Neural progenitor cell (in vitro differentiated cells): ENCODE measurements at regions not wholly inside any gene's neighbourhood (a gene's known extent, or its start where the extent isn't known, plus 50 kb on each side); places are given as distances from the start of the nearest gene placed in this dataset.

Source experiments
- DNase-seq: peaks from one replicate; pipeline ENCODE4 v3.0.0-alpha.2; 2016; ENCODE audit warnings: low spot score
- H2AFZ ChIP-seq: fragments of 200-600 bp; sonication (generic); replicated peaks from 2 replicates; pipeline ENCODE4 v1.6.1; 2016; ENCODE audit warnings: antibody characterized with exemption
- H3F3A ChIP-seq: fragments of 200-600 bp; sonication (generic); 2 replicates; pipeline ENCODE4 v1.6.1; 2016; ENCODE audit warnings: antibody characterized with exemption, low read depth
- H3K27ac ChIP-seq: fragments of 200-600 bp; sonication (generic); 2 replicates; pipeline ENCODE4 v1.5.1; 2016; ENCODE audit warnings: mild to moderate bottlenecking
- H3K27me3 ChIP-seq: fragments of 200-600 bp; sonication (generic); 2 replicates; pipeline ENCODE4 v1.6.1; 2016; ENCODE audit warnings: mild to moderate bottlenecking, moderate library complexity
- H3K36me3 ChIP-seq: fragments of 200-600 bp; sonication (generic); 2 replicates; pipeline ENCODE4 v1.5.1; 2016
- H3K4me1 ChIP-seq: fragments of 200-600 bp; sonication (generic); 2 replicates; pipeline ENCODE4 v1.6.1; 2016; ENCODE audit warnings: mixed run types
- H3K4me2 ChIP-seq: fragments of 200-600 bp; sonication (generic); 2 replicates; pipeline ENCODE4 v1.6.1; 2016
- H3K4me3 ChIP-seq: fragments of 200-600 bp; sonication (generic); 2 replicates; pipeline ENCODE4 v1.5.1; 2016
- H3K79me2 ChIP-seq: fragments of 200-600 bp; sonication (generic); 2 replicates; pipeline ENCODE4 v1.6.1; 2016; ENCODE audit warnings: low read depth
- H3K9ac ChIP-seq: fragments of 200-600 bp; sonication (generic); 2 replicates; pipeline ENCODE4 v1.6.1; 2016
- H3K9me3 ChIP-seq: fragments of 200-600 bp; sonication (generic); 2 replicates; pipeline ENCODE4 v1.5.1; 2016; ENCODE audit warnings: low read depth
- H4K20me1 ChIP-seq: fragments of 200-600 bp; sonication (generic); 2 replicates; pipeline ENCODE4 v1.6.1; 2016; ENCODE audit warnings: low read depth
- H3K27ac Mint-ChIP-seq: 3 replicates; pipeline ENCODE4 v1.8.0; 2021; ENCODE audit warnings: mixed read lengths
- H3K27me3 Mint-ChIP-seq: 2 replicates; pipeline ENCODE4 v1.8.0; 2022; ENCODE audit warnings: low read depth, mild to moderate bottlenecking, inconsistent platforms, moderate library complexity, mixed read lengths; ENCODE audit not compliant: insufficient read depth
- H3K36me3 Mint-ChIP-seq: 3 replicates; pipeline ENCODE4 v1.8.0; 2021; ENCODE audit warnings: mixed read lengths
- H3K4me1 Mint-ChIP-seq: 3 replicates; pipeline ENCODE4 v1.8.0; 2021; ENCODE audit warnings: mixed read lengths
- H3K4me3 Mint-ChIP-seq: 3 replicates; pipeline ENCODE4 v1.8.0; 2021; ENCODE audit warnings: mild to moderate bottlenecking, moderate library complexity, mixed read lengths
- H3K9me3 Mint-ChIP-seq: 3 replicates; pipeline ENCODE4 v1.8.0; 2020; ENCODE audit warnings: mixed read lengths
- CTCF ChIP-seq: fragments of 200-600 bp; sonication (generic); IDR thresholded peaks from 2 replicates; pipeline ENCODE4 v1.5.1; 2017; ENCODE audit warnings: antibody characterized with exemption, mild to moderate bottlenecking
- EZH2 ChIP-seq: fragments of 200-600 bp; sonication (generic); IDR thresholded peaks from 2 replicates; pipeline ENCODE4 v1.6.1; 2017; ENCODE audit warnings: antibody characterized with exemption, mild to moderate bottlenecking, moderate library complexity
- EZH2phosphoT487 ChIP-seq: fragments of 200-600 bp; sonication (generic); IDR thresholded peaks from 2 replicates; pipeline ENCODE4 v1.6.1; 2017; ENCODE audit warnings: antibody characterized with exemption

DNA sequence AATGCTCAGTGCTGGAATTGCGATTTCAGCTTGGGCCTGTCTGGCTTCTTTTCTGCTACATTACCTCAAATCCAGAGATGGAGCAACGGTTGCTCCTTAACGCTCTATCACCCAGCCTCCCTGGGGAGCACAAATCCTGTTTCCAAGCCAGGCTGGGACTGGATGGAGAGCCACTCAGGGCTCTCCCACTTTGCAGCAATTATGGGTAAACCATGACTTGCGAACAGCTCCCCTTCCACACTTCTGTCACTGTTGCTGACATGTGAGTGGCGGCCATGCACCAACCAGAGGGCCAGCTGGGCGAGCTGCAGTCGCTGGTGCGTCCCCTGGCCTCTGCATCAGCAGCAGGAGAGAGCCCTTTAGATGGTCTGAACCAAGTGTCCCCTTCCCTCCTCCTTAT, 65.1 kb upstream of the RAB4A start:
- no peaks in the 10 kb centered on the region for H3K36me3 ChIP-seq
- no peak for DNase-seq
- peaks cover 42% of the 10 kb centered on the region for H3K4me1 Mint-ChIP-seq
- H3K4me3 Mint-ChIP-seq = no peak overlapping the region
- no peak overlapping the region for H3K27ac ChIP-seq
- H2AFZ ChIP-seq = peak overlapping the region; percentile 87
- peaks cover 15% of the 10 kb centered on the region for H3F3A ChIP-seq
- H3K9me3 ChIP-seq = no peaks in the 10 kb centered on the region
- peaks cover 24% of the 10 kb centered on the region for H3K4me1 ChIP-seq
- H3K9me3 Mint-ChIP-seq = peaks cover 2% of the 10 kb centered on the region
- H3K36me3 Mint-ChIP-seq = no peaks in the 10 kb centered on the region
- no peak overlapping the region for H3K9ac ChIP-seq
- H4K20me1 ChIP-seq = no peaks in the 10 kb centered on the region
- H3K27me3 Mint-ChIP-seq = peaks cover 5% of the 10 kb centered on the region
- H3K79me2 ChIP-seq = no peaks in the 10 kb centered on the region
- TF ChIP-seq CTCF (no peak), EZH2phosphoT487 (no peak), EZH2 (no peak)
- no peak overlapping the region for H3K4me3 ChIP-seq
- no peak overlapping the region for H3K4me2 ChIP-seq
- peak overlapping the region; percentile 96 for H3K27ac Mint-ChIP-seq
- H3K27me3 ChIP-seq = no peaks in the 10 kb centered on the region

- no peak overlapping the region for H3K4me3 Mint-ChIP-seq
Observed at GRCh38 chr1:229207916-229208315, 63.0 kb upstream of the RAB4A start.

DNA sequence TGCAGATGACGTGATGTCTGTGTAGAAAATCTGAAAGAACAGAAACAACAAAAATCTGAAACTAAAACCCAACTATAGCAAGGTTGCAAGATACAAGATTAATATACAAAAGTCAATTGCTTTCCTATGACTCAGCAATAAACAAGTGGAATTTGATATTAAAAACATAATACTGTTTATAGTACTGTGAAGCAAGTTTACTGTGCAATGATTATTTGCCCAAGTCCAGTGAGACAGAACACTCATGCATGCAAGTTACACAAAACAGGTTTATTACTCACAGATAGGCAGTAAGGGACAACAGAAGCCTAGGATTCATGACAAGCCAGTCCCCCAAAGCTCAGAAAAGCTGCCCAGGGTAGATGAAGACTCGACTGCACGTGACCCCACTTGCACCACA, 62.4 kb upstream of the RAB4A start:
- H3K27ac Mint-ChIP-seq = no peak overlapping the region
- H3K36me3 Mint-ChIP-seq = no peaks in the 10 kb centered on the region
- no peaks in the 10 kb centered on the region for H3K27me3 ChIP-seq
- no peak overlapping the region for H3K4me3 ChIP-seq
- peaks cover 18% of the 10 kb centered on the region for H3K4me1 ChIP-seq
- H3K9me3 ChIP-seq = no peaks in the 10 kb centered on the region
- H3K4me3 Mint-ChIP-seq = no peak overlapping the region
- no peak for DNase-seq
- H4K20me1 ChIP-seq = no peaks in the 10 kb centered on the region
- no peak overlapping the region for H2AFZ ChIP-seq
- no peaks in the 10 kb centered on the region for H3K36me3 ChIP-seq
- peaks cover 15% of the 10 kb centered on the region for H3F3A ChIP-seq
- H3K9me3 Mint-ChIP-seq = peaks cover 2% of the 10 kb centered on the region
- no peak overlapping the region for H3K4me2 ChIP-seq
- H3K79me2 ChIP-seq = no peaks in the 10 kb centered on the region
- TF ChIP-seq CTCF = no peak
- TF ChIP-seq EZH2phosphoT487 = no peak
- no peak for TF ChIP-seq EZH2
- peaks cover 5% of the 10 kb centered on the region for H3K27me3 Mint-ChIP-seq
- H3K27ac ChIP-seq = no peak overlapping the region
- H3K9ac ChIP-seq = no peak overlapping the region
- peaks cover 32% of the 10 kb centered on the region for H3K4me1 Mint-ChIP-seq

More at GRCh38 chr1:229207916-229208315, 63.0 kb upstream of the RAB4A start:
- Histone ChIP-seq H3K27ac (no peak overlapping the region), H3K79me2 (no peaks in the 10 kb centered on the region), H3K4me3 (no peak overlapping the region), H2AFZ (no peak overlapping the region), H3K4me2 (no peak overlapping the region), H3K36me3 (no peaks in the 10 kb centered on the region), H4K20me1 (no peaks in the 10 kb centered on the region), H3K4me1 (peaks cover 23% of the 10 kb centered on the region), H3K27me3 (no peaks in the 10 kb centered on the region), H3F3A (peaks cover 15% of the 10 kb centered on the region), H3K9ac (no peak overlapping the region), H3K9me3 (no peaks in the 10 kb centered on the region)
- Mint-ChIP-seq H3K36me3 (no peaks in the 10 kb centered on the region), H3K4me1 (peaks cover 38% of the 10 kb centered on the region), H3K27me3 (peaks cover 5% of the 10 kb centered on the region), H3K27ac (no peak overlapping the region), H3K9me3 (peaks cover 2% of the 10 kb centered on the region)
- TF ChIP-seq CTCF = no peak
- no peak for TF ChIP-seq EZH2phosphoT487
- no peak for TF ChIP-seq EZH2
- DNase-seq = no peak
